ENCODE measurements at regions not wholly inside any gene's neighbourhood (a gene's known extent, or its start where the extent isn't known, plus 50 kb on each side); places are given as distances from the start of the nearest gene placed in this dataset.
"Not testable (repeated sequence)": the region's sequence is repeated elsewhere in the genome, so short reads cannot be mapped to it uniquely, and the experiment has no call there.

DNA sequence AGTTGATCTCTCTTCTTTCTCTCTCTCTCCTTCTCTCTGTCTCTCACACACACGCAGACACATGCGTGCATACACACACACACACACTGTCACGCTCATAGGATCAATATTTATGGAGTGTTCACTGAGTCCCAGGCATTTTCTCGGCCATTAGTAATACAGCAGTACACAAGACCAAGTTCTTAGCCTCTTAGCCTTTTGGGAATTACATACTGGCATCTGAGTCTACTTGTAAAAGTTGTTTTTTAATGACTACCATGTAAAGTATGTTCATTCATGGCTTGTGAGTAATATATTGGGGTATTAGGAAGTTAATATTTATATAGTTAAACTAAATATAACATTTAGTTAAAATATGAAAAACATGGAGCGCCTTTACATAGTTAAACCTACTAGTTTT is 2406.1 kb upstream of the PCDH20 start:
- TF ChIP-seq, protein P1, sequence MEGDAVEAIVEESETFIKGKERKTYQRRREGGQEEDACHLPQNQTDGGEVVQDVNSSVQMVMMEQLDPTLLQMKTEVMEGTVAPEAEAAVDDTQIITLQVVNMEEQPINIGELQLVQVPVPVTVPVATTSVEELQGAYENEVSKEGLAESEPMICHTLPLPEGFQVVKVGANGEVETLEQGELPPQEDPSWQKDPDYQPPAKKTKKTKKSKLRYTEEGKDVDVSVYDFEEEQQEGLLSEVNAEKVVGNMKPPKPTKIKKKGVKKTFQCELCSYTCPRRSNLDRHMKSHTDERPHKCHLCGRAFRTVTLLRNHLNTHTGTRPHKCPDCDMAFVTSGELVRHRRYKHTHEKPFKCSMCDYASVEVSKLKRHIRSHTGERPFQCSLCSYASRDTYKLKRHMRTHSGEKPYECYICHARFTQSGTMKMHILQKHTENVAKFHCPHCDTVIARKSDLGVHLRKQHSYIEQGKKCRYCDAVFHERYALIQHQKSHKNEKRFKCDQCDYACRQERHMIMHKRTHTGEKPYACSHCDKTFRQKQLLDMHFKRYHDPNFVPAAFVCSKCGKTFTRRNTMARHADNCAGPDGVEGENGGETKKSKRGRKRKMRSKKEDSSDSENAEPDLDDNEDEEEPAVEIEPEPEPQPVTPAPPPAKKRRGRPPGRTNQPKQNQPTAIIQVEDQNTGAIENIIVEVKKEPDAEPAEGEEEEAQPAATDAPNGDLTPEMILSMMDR (IDR thresholded peaks at IDR 0.05; ENCODE audit: insufficient read depth, low read depth, low read length), result not testable (repeated sequence)
- TF ChIP-seq EZH2 (IDR thresholded peaks at IDR 0.05; ENCODE audit: insufficient read depth, low read length), result not testable (repeated sequence)

Measured in astrocyte (in vitro differentiated cells and primary cell).